H9 (cell line): ENCODE measurements at regions not wholly inside any gene's neighbourhood (a gene's known extent, or its start where the extent isn't known, plus 50 kb on each side); places are given as distances from the start of the nearest gene placed in this dataset.
A peak's percentile ranks its signal among the peaks of the same experiment; 100 is the strongest.

Source experiments
- DNase-seq: peaks from one replicate; pipeline ENCODE4 v3.0.0-alpha.2; 2017
- H2AFZ ChIP-seq: one replicate; pipeline ENCODE4 v1.6.1; 2013; ENCODE audit warnings: mild to moderate bottlenecking, low read length, control low read depth, moderate library complexity
- H2AK5ac ChIP-seq: 2 replicates; pipeline ENCODE4 v1.6.1; 2013; ENCODE audit warnings: low read length, control low read depth, mixed read lengths; ENCODE audit not compliant: insufficient read length
- H2BK120ac ChIP-seq: one replicate; pipeline ENCODE4 v1.6.1; 2013; ENCODE audit warnings: low read depth, mild to moderate bottlenecking, low read length, control low read depth, inconsistent platforms; ENCODE audit not compliant: poor library complexity, severe bottlenecking
- H2BK12ac ChIP-seq: 2 replicates; pipeline ENCODE4 v1.6.1; 2013; ENCODE audit warnings: low read length, control low read depth, mixed read lengths, low read depth; ENCODE audit not compliant: insufficient read length
- H2BK15ac ChIP-seq: 2 replicates; pipeline ENCODE4 v1.6.1; 2013; ENCODE audit warnings: low read depth, low read length, control low read depth
- H2BK20ac ChIP-seq: one replicate; pipeline ENCODE4 v1.6.1; 2013; ENCODE audit warnings: low read depth, mild to moderate bottlenecking, low read length, control low read depth, inconsistent platforms; ENCODE audit not compliant: poor library complexity, severe bottlenecking
- H2BK5ac ChIP-seq: 2 replicates; pipeline ENCODE4 v1.6.1; 2013; ENCODE audit warnings: low read length, control low read depth, mixed read lengths; ENCODE audit not compliant: insufficient read length
- H3K14ac ChIP-seq: 2 replicates; pipeline ENCODE4 v1.6.1; 2013; ENCODE audit warnings: low read length, control low read depth; ENCODE audit not compliant: insufficient read depth
- H3K18ac ChIP-seq: 2 replicates; pipeline ENCODE4 v1.6.1; 2013; ENCODE audit warnings: low read depth, mild to moderate bottlenecking, mixed read lengths, low read length, control low read depth; ENCODE audit not compliant: insufficient read length
- H3K23ac ChIP-seq: 2 replicates; pipeline ENCODE4 v1.6.1; 2013; ENCODE audit warnings: low read length, control low read depth, mixed read lengths, low read depth; ENCODE audit not compliant: insufficient read length
- H3K23me2 ChIP-seq: 2 replicates; pipeline ENCODE4 v1.6.1; 2013; ENCODE audit warnings: low read depth, mild to moderate bottlenecking, mixed read lengths, low read length, control low read depth; ENCODE audit not compliant: insufficient read length, poor library complexity, severe bottlenecking
- H3K27ac ChIP-seq: 2 replicates; pipeline ENCODE4 v1.5.1; 2013; ENCODE audit warnings: low read length, control low read depth, mixed read lengths, low read depth; ENCODE audit not compliant: insufficient read length
- H3K27me3 ChIP-seq: 2 replicates; pipeline ENCODE4 v1.6.1; 2013; ENCODE audit warnings: low read length, control low read depth, inconsistent platforms; ENCODE audit not compliant: insufficient read depth
- H3K4ac ChIP-seq: 2 replicates; pipeline ENCODE4 v1.6.1; 2013; ENCODE audit warnings: low read depth, mild to moderate bottlenecking, control low read depth, inconsistent platforms, low read length, moderate library complexity
- H3K4me1 ChIP-seq: 2 replicates; pipeline ENCODE4 v1.6.1; 2013; ENCODE audit warnings: low read length, control low read depth, inconsistent platforms; ENCODE audit not compliant: insufficient read depth
- H3K4me2 ChIP-seq: 2 replicates; pipeline ENCODE4 v1.6.1; 2013; ENCODE audit warnings: low read length, control low read depth, mixed read lengths; ENCODE audit not compliant: insufficient read length, insufficient read depth
- H3K56ac ChIP-seq: 2 replicates; pipeline ENCODE4 v1.6.1; 2013; ENCODE audit warnings: low read depth, mild to moderate bottlenecking, mixed read lengths, low read length, control low read depth; ENCODE audit not compliant: insufficient read length
- H3K79me1 ChIP-seq: 2 replicates; pipeline ENCODE4 v1.6.1; 2013; ENCODE audit warnings: low read depth, mild to moderate bottlenecking, moderate library complexity, low read length, control low read depth, inconsistent platforms; ENCODE audit not compliant: insufficient read depth, poor library complexity, severe bottlenecking
- H3K79me2 ChIP-seq: 2 replicates; pipeline ENCODE4 v1.6.1; 2013; ENCODE audit warnings: low read length, control low read depth, inconsistent platforms; ENCODE audit not compliant: insufficient read depth
- H3K9ac ChIP-seq: 2 replicates; pipeline ENCODE4 v1.6.1; 2013; ENCODE audit warnings: low read length, control low read depth, mixed read lengths; ENCODE audit not compliant: insufficient read length; ENCODE audit errors: extremely low read depth
- H3K9me3 ChIP-seq: one replicate; pipeline ENCODE4 v1.6.1; 2013; ENCODE audit warnings: low read depth, low read length, inconsistent platforms; ENCODE audit not compliant: control insufficient read depth
- H3T11ph ChIP-seq: one replicate; pipeline ENCODE4 v1.6.1; 2013; ENCODE audit warnings: mild to moderate bottlenecking, low read length, control low read depth, inconsistent platforms
- H4K20me1 ChIP-seq: one replicate; pipeline ENCODE4 v1.6.1; 2013; ENCODE audit not compliant: control insufficient read depth, insufficient read length, insufficient read depth
- H4K5ac ChIP-seq: 2 replicates; pipeline ENCODE4 v1.6.1; 2013; ENCODE audit warnings: low read depth, mild to moderate bottlenecking, mixed read lengths, low read length, control low read depth; ENCODE audit not compliant: insufficient read length
- H4K8ac ChIP-seq: replicated peaks from 2 replicates; pipeline ENCODE4 v1.6.1; 2013; ENCODE audit warnings: low read length, control low read depth, mixed read lengths, low read depth; ENCODE audit not compliant: insufficient read length
- H4K91ac ChIP-seq: 2 replicates; pipeline ENCODE4 v1.6.1; 2013; ENCODE audit warnings: low read depth, mild to moderate bottlenecking, moderate library complexity, mixed read lengths, low read length, control low read depth; ENCODE audit not compliant: insufficient read length
- H3K27ac Mint-ChIP-seq, 3 experiments: 2 replicates in 2 of 3; 3 replicates in 1 of 3; pipeline ENCODE4 v1.8.0; 2020 to 2021; ENCODE audit warnings: mixed read lengths in 3 of 3, mild to moderate bottlenecking in 1 of 3, moderate library complexity in 1 of 3
- H3K27me3 Mint-ChIP-seq: 2 replicates; pipeline ENCODE4 v1.8.0; 2021; ENCODE audit warnings: low read depth, mild to moderate bottlenecking, moderate library complexity, mixed read lengths
- H3K36me3 Mint-ChIP-seq, 3 experiments: 2 replicates in 2 of 3; 3 replicates in 1 of 3; pipeline ENCODE4 v1.8.0; 2020 to 2021; ENCODE audit warnings: low read depth in 3 of 3, mixed read lengths in 3 of 3; ENCODE audit not compliant: insufficient read depth in 1 of 3
- H3K4me1 Mint-ChIP-seq, 2 experiments: 2 replicates each; pipeline ENCODE4 v1.8.0; 2020; ENCODE audit warnings: mixed read lengths in 2 of 2
- H3K4me3 Mint-ChIP-seq, 2 experiments: 2 replicates in 1 of 2; 3 replicates in 1 of 2; pipeline ENCODE4 v1.8.0; 2020 to 2021; ENCODE audit warnings: mild to moderate bottlenecking in 2 of 2, mixed read lengths in 2 of 2, moderate library complexity in 1 of 2
- H3K9me3 Mint-ChIP-seq, 2 experiments: 2 replicates in 1 of 2; 3 replicates in 1 of 2; pipeline ENCODE4 v1.8.0; 2020; ENCODE audit warnings: mild to moderate bottlenecking in 2 of 2, mixed read lengths in 2 of 2, moderate library complexity in 1 of 2
- CTCF ChIP-seq: fragments of 200-600 bp; sonication (generic); conservative IDR thresholded peaks from 3 replicates; pipeline ENCODE4 v1.8.0; 2021; ENCODE audit warnings: antibody characterized with exemption, mild to moderate bottlenecking
- WGBS: extraction: QIAGEN DNeasy Blood & Tissue Kit; methylation state at CpG from one replicate; pipeline ENCODE4 v1.1.7; 2013; ENCODE audit warnings: missing lambda C conversion rate, low lambda C conversion rate, mixed read lengths; ENCODE audit not compliant: insufficient read length; ENCODE audit errors: extremely low coverage; 5-methylcytosine and 5-hydroxymethylcytosine counted together

DNA sequence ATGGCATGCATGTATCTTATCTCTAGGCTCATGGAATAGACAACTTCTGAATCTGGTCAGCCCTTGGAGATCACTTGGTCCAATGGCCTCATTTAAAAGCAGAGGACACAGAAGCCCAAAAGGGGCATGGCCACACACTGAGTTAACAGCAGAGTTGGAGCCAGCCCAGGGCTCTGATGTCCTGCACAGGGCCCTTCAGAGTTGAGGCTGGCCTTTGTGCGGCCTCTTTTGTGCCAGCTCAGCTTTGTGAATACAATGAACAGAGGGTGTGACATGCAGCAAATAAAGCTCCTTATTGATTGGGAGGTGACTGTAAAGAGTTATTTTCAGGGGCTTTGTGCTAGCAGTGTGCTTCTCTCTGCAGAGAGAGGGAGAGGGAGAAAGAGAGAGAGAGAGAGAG lies 150.1 kb upstream of the STK32A start:
- Histone ChIP-seq H2BK15ac (no peak overlapping the region), H4K20me1 (no peaks in the 10 kb centered on the region), H3K23ac (no peak overlapping the region), H4K91ac (no peak overlapping the region), H2AK5ac (no peak overlapping the region), H2BK5ac (no peak overlapping the region), H4K8ac (no peak overlapping the region), H2AFZ (no peak overlapping the region), H3K14ac (no peak overlapping the region), H3K4ac (no peak overlapping the region), H3K27me3 (no peaks in the 10 kb centered on the region), H2BK12ac (no peak overlapping the region), H3K9me3 (no peaks in the 10 kb centered on the region), H2BK20ac (no peak overlapping the region), H3K4me1 (no peaks in the 10 kb centered on the region), H3K27ac (no peak overlapping the region), H3K18ac (no peak overlapping the region), H3K23me2 (no peaks in the 10 kb centered on the region), H3K4me2 (no peak overlapping the region), H3K79me1 (no peaks in the 10 kb centered on the region), H2BK120ac (no peak overlapping the region), H3K79me2 (no peaks in the 10 kb centered on the region), H3T11ph (no peak overlapping the region), H4K5ac (no peak overlapping the region), H3K56ac (no peak overlapping the region), H3K9ac (no peak overlapping the region)
- H3K4me3 Mint-ChIP-seq, result no peak overlapping the region
- TF ChIP-seq CTCF, result no peak
- DNase-seq, result no peak
- no CpG with 5 or more reads among the region's 1 CpG for WGBS
- H3K27ac Mint-ChIP-seq, result peak overlapping the region in 1 of 3 experiments; percentile 68; a peak in 1 of 7 replicates
- H3K9me3 Mint-ChIP-seq, result no peaks in the 10 kb centered on the region
- peaks cover 0 to 6% of the 10 kb centered on the region in 2 experiments; a peak in 3 of 4 replicates for H3K4me1 Mint-ChIP-seq
- no peaks in the 10 kb centered on the region for H3K36me3 Mint-ChIP-seq
- no peaks in the 10 kb centered on the region for H3K27me3 Mint-ChIP-seq
